Thyroid gland (tissue), 4 donors: ENCODE measurements at regions not wholly inside any gene's neighbourhood (a gene's known extent, or its start where the extent isn't known, plus 50 kb on each side); places are given as distances from the start of the nearest gene placed in this dataset.

Source experiments
- DNase-seq, 2 donors: peaks; one replicate each; pipeline ENCODE4 v3.0.0-alpha.2; 2019
- H3K27ac ChIP-seq, 3 donors: fragments of 200-600 bp; sonication (generic); 1 replicate in 2 of 3; 2 replicates in 1 of 3; pipeline ENCODE4 v1.5.1; 2016 to 2019; ENCODE audit warnings: mild to moderate bottlenecking in 1 of 3, moderate library complexity in 1 of 3
- H3K27me3 ChIP-seq: fragments of 200-600 bp; sonication (generic); one replicate; pipeline ENCODE4 v1.5.1; 2019
- H3K36me3 ChIP-seq, 2 donors: fragments of 200-600 bp; sonication (generic); one replicate each; pipeline ENCODE4 v1.5.1; 2016 to 2019
- H3K4me1 ChIP-seq, 2 donors: fragments of 200-600 bp; sonication (generic); one replicate each; pipeline ENCODE4 v1.5.1; 2017 to 2019
- H3K4me3 ChIP-seq, 3 donors: fragments of 200-600 bp; sonication (generic); replicated peaks in 1 of 3; 1 replicate in 2 of 3; 2 replicates in 1 of 3; pipeline ENCODE4 v1.5.1; 2016; ENCODE audit warnings: mild to moderate bottlenecking in 1 of 3
- H3K9me3 ChIP-seq: fragments of 200-600 bp; sonication (generic); one replicate; pipeline ENCODE4 v1.5.1; 2017
- CTCF ChIP-seq, 6 experiments: fragments of 200-600 bp in 3 of 6; fragments of 450-650 bp in 3 of 6; sonication (generic) in 3 of 6; IDR thresholded peaks; one replicate each; pipeline ENCODE4 v1.5.1; 2016 to 2019; ENCODE audit warnings: antibody characterized with exemption in 6 of 6, mild to moderate bottlenecking in 2 of 6, inconsistent platforms in 1 of 6, moderate library complexity in 1 of 6
- POLR2A ChIP-seq, 2 donors: fragments of 450-650 bp; IDR thresholded peaks; one replicate each; pipeline ENCODE4 v1.6.1; 2017; ENCODE audit warnings: antibody characterized with exemption in 2 of 2, mild to moderate bottlenecking in 2 of 2, moderate library complexity in 1 of 2
- WGBS, 2 donors: methylation state at CpG; one replicate each; pipeline ENCODE4 v1.1.5; 2017; 5-methylcytosine and 5-hydroxymethylcytosine counted together
- intact Hi-C: fragments of 100-400 bp; cut with DNase I; formaldehyde crosslinking; loops from one replicate; pipeline ENCODE4 v1.15.1; 2023

- TF ChIP-seq CTCF (IDR thresholded peaks at IDR 0.05): no peak
- TF ChIP-seq POLR2A (IDR thresholded peaks at IDR 0.05): no peak
- no peaks in the 10 kb centered on the region for H3K27me3 ChIP-seq
- H3K4me1 ChIP-seq: no peaks in the 10 kb centered on the region
- 99% methylated on average over 3 of the region's 3 CpGs for WGBS, 2 donors
- intact Hi-C loops: no loop called here
- H3K36me3 ChIP-seq: no peaks in the 10 kb centered on the region
- no peak for DNase-seq
- H3K4me3 ChIP-seq: no peak overlapping the region
- no peaks in the 10 kb centered on the region for H3K9me3 ChIP-seq
- no peak overlapping the region for H3K27ac ChIP-seq
Observed at GRCh38 chr13:74039667-74040066, 94.5 kb downstream of the KLF12 start.

DNA sequence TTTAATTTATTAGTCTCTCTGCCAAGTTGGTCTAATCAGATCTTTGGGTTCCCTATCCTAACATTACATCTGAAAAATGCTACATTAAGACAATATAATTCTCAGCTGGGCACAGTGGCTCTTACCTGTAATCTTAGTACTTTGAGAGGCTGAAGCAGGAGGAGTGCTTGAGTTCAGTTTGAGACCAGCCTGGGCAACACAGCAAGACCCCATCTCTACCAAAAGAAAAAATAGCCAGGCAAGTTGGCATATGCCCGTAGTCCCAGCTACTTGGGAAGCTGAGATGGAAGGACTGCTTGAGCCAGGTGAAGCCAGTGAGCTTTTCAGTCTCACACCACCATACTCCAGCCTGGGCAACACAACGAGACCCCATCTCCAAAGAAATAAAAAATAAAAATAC lies 95.0 kb downstream of the KLF12 start:
- TF ChIP-seq CTCF (IDR thresholded peaks at IDR 0.05): no peak
- no peak for TF ChIP-seq POLR2A (IDR thresholded peaks at IDR 0.05)
- intact Hi-C loops: no loop called here
- Histone ChIP-seq H3K36me3 (no peaks in the 10 kb centered on the region), H3K9me3 (no peaks in the 10 kb centered on the region), H3K27ac (no peak overlapping the region), H3K27me3 (no peaks in the 10 kb centered on the region), H3K4me3 (no peak overlapping the region), H3K4me1 (no peaks in the 10 kb centered on the region)
- DNase-seq: no peak
- WGBS, 2 donors: 96 to 100% methylated on average over 2 of the region's 2 CpGs

GRCh38 chr13:74037762-74038161 lies 96.4 kb downstream of the KLF12 start:
- DNase-seq: no peak
- no peaks in the 10 kb centered on the region for H3K4me1 ChIP-seq
- H3K27me3 ChIP-seq: no peaks in the 10 kb centered on the region
- no peak for TF ChIP-seq POLR2A (IDR thresholded peaks at IDR 0.05)
- TF ChIP-seq CTCF (IDR thresholded peaks at IDR 0.05): no peak
- no peak overlapping the region for H3K4me3 ChIP-seq
- H3K9me3 ChIP-seq: no peaks in the 10 kb centered on the region
- H3K27ac ChIP-seq: no peak overlapping the region
- no peaks in the 10 kb centered on the region for H3K36me3 ChIP-seq
- intact Hi-C loops: no loop called here

- DNase-seq: no peak
- TF ChIP-seq POLR2A (IDR thresholded peaks at IDR 0.05) (no peak), CTCF (IDR thresholded peaks at IDR 0.05) (no peak)
- Histone ChIP-seq H3K27me3 (no peaks in the 10 kb centered on the region), H3K9me3 (no peaks in the 10 kb centered on the region), H3K4me1 (no peaks in the 10 kb centered on the region), H3K36me3 (no peaks in the 10 kb centered on the region), H3K4me3 (no peak overlapping the region), H3K27ac (no peak overlapping the region)
- intact Hi-C loops: no loop called here
- WGBS, 2 donors: 68 to 75% methylated on average over 2 of the region's 2 CpGs
Observed at GRCh38 chr13:74036373-74036772, 97.8 kb downstream of the KLF12 start.

DNA sequence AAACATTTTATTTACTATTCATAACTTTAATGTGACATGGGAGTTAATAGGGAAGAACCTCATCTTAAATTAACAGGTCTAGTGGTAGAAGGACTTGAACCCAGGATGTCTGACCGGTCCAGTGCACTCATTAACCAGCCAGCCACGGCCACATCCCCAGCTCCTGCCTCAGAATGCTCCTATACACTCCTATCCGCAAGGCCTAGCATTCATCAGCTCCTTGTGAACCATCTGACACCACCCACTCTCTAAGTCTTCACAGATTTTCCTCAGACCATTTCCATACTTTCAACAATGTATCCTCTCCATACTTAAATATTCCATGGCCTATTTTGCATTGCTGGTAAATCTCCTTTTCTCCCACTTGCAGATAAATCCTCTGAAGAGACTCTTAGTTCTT lies 98.3 kb downstream of the KLF12 start:
- Histone ChIP-seq H3K9me3 (no peaks in the 10 kb centered on the region), H3K27me3 (no peaks in the 10 kb centered on the region), H3K4me3 (no peak overlapping the region), H3K36me3 (no peaks in the 10 kb centered on the region), H3K27ac (no peak overlapping the region), H3K4me1 (no peaks in the 10 kb centered on the region)
- no peak for TF ChIP-seq CTCF (IDR thresholded peaks at IDR 0.05)
- TF ChIP-seq POLR2A (IDR thresholded peaks at IDR 0.05): no peak
- no peak for DNase-seq
- 83 to 84% methylated on average over 3 of the region's 3 CpGs for WGBS, 2 donors
- intact Hi-C loops: no loop called here
